GM23338 (cell line): ENCODE measurements at regions not wholly inside any gene's neighbourhood (a gene's known extent, or its start where the extent isn't known, plus 50 kb on each side); places are given as distances from the start of the nearest gene placed in this dataset.

Source experiments
- ETS1 ChIP-seq: IDR thresholded peaks from 2 replicates; pipeline ENCODE4 v1.6.1; 2016; ENCODE audit warnings: antibody characterized with exemption
- EZH2 ChIP-seq: fragments of 200-600 bp; sonication (generic); IDR thresholded peaks from one replicate; pipeline ENCODE4 v1.8.0; 2017; ENCODE audit warnings: antibody characterized with exemption, mild to moderate bottlenecking, low read depth; ENCODE audit not compliant: unreplicated experiment
- EZH2phosphoT487 ChIP-seq: fragments of 200-600 bp; sonication (generic); IDR thresholded peaks from one replicate; pipeline ENCODE4 v1.8.1; 2018; ENCODE audit warnings: antibody characterized with exemption; ENCODE audit not compliant: unreplicated experiment
- JUNB ChIP-seq: IDR thresholded peaks from one replicate; pipeline ENCODE4 v1.6.1; 2016; ENCODE audit warnings: antibody characterized with exemption; ENCODE audit not compliant: unreplicated experiment
- NANOG ChIP-seq: IDR thresholded peaks from 2 replicates; pipeline ENCODE4 v1.6.1; 2016; ENCODE audit warnings: antibody characterized with exemption, borderline replicate concordance
- POLR2AphosphoS5 ChIP-seq: IDR thresholded peaks from 2 replicates; pipeline ENCODE4 v1.6.1; 2016; ENCODE audit warnings: antibody characterized with exemption, low read depth
- REST ChIP-seq: IDR thresholded peaks from one replicate; pipeline ENCODE4 v1.6.1; 2018; ENCODE audit warnings: antibody characterized with exemption; ENCODE audit not compliant: unreplicated experiment
- ZNF114 ChIP-seq: fragments of 250-450 bp; sonication (Bioruptor Pico); IDR thresholded peaks from 2 replicates; pipeline ENCODE4 v1.5.0; 2020; ENCODE audit warnings: mild to moderate bottlenecking, moderate library complexity
- TF ChIP-seq, protein P1 (sequence below), 2 experiments: fragments of 200-600 bp in 1 of 2; sonication (generic) in 1 of 2; conservative IDR thresholded peaks; 2 replicates each; pipeline versions ENCODE4 v1.5.1 to v1.6.1; 2016 to 2017; ENCODE audit warnings: antibody characterized with exemption in 2 of 2, low read depth in 2 of 2, mild to moderate bottlenecking in 2 of 2, moderate library complexity in 1 of 2

GRCh38 chr2:192413812-192414681 lies 219.3 kb upstream of the TMEFF2 start:
- TF ChIP-seq, protein P1, sequence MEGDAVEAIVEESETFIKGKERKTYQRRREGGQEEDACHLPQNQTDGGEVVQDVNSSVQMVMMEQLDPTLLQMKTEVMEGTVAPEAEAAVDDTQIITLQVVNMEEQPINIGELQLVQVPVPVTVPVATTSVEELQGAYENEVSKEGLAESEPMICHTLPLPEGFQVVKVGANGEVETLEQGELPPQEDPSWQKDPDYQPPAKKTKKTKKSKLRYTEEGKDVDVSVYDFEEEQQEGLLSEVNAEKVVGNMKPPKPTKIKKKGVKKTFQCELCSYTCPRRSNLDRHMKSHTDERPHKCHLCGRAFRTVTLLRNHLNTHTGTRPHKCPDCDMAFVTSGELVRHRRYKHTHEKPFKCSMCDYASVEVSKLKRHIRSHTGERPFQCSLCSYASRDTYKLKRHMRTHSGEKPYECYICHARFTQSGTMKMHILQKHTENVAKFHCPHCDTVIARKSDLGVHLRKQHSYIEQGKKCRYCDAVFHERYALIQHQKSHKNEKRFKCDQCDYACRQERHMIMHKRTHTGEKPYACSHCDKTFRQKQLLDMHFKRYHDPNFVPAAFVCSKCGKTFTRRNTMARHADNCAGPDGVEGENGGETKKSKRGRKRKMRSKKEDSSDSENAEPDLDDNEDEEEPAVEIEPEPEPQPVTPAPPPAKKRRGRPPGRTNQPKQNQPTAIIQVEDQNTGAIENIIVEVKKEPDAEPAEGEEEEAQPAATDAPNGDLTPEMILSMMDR (conservative IDR thresholded peaks at IDR 0.05; ENCODE audit: low read depth in 2 of 2) = no peak
- TF ChIP-seq POLR2AphosphoS5 (no peak), EZH2 (no peak), REST (no peak), JUNB (no peak), EZH2phosphoT487 (no peak), NANOG (no peak), ZNF114 (CRISPR knock-in tag) (no peak), ETS1 (no peak)
